COLO668 (cell line): ENCODE measurements at regions not wholly inside any gene's neighbourhood (a gene's known extent, or its start where the extent isn't known, plus 50 kb on each side); places are given as distances from the start of the nearest gene placed in this dataset.
A peak's percentile ranks its signal among the peaks of the same experiment; 100 is the strongest.

Source experiments
- DNase-seq: peaks from one replicate; lab custom pipeline; 2025; ENCODE audit not compliant: unreplicated experiment; lab: John Stamatoyannopoulos, UW

- no peak for DNase-seq
Observed at GRCh38 chr18:39007031-39007902, 1441.7 kb upstream of the CELF4 start.

DNA sequence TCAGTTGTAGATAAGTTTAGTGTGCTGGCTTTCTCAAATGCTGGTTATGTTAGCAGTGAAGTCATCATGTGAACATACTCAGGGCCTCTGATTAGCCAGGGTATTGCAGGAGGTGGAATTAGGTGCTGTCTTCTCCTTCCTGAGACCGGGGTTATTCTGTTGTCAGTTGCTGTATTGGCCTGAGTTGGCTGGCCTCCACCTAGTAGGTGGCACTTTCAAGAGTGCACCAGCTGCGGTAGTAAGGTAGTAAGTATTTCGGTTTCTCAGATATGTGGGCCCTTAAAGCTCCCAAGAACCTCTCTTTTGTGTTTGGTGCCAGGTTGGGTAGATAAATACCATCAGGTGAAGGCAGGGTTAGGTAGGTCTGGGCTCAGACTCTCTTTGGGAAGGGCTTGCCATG lies 1430.5 kb upstream of the CELF4 start:
- no peak for DNase-seq

DNA sequence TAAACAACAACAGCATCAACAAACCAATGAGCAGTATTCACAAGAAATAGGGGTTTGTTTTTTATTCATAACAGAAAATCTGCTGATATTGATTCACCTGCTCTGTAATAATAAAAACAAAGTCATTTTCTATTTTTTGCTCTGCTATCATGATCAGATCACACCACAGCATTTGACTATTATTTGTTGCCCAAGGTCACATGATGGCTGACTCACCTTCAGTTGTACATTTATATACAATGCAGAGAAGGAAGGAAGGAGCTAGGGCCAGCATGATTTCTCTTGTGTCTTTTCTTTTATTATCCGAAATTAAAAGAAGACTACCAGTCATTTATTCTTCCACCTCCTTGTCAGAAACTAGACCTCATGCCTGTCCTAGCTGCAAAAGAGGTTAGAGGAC lies 1427.7 kb upstream of the CELF4 start:
- no peak for DNase-seq

GRCh38 chr18:38984968-38985367 lies 1419.4 kb upstream of the CELF4 start:
- DNase-seq = no peak

- no peak for DNase-seq
Observed at GRCh38 chr18:38982072-38982471, 1416.5 kb upstream of the CELF4 start.

DNA sequence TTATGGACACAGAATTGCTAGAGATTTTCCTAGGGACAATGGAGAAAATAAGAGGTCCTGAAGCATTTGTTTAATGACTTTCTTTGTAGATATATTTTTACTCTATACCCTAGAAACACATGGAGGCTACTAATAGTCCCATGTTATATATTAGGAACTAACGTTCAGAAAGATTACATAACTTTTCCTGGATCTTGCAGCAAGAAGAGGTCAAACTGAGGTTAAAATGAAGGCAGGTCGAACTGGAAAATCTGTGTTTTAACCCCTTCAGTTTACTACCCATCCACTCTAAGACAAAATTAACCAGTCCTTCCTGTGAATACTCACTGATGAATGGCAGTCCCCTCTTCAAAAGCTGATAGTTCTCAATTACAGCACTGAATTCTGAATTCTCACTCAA lies 1415.8 kb upstream of the CELF4 start:
- no peak for DNase-seq

DNA sequence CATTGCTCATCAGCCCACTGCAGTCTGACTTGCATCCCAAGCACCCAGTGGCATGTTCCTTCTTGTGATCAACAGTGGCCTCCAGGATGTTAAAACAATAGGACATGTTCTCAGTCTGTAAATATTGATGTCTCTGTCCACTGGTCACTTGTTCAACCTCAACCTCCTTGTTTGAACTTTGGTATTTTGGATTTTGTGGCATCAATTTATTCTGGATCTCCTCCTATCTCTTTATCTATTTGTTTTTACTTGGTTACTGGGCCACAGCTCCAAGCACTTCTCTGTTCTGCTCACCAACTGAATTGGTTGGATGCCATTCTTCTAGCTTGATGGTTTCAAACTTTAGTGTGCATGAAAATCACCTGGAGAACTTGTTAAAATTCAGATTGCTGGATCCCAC lies 1414.8 kb upstream of the CELF4 start:
- DNase-seq = no peak

DNA sequence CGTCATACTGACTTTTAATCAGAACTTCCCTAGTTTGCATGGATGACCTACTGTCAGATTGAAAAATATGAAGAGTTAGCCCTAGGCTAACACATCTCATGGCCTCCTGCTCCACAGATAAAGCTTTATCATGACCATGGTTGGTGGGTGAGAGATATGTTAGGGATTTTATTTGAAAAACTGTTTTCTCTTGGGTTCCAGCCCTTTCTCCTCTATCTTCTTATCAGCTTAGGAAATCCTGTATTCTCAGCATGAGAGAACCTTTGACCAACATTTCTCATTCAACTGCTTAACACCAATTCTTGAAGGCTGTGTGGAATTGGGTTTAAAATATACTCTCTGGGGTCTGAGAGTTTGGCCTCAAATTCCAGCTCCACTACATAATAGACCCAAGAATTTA lies 1407.0 kb upstream of the CELF4 start:
- DNase-seq = no peak

GRCh38 chr18:38971881-38972280 lies 1406.3 kb upstream of the CELF4 start:
- DNase-seq = no peak

DNA sequence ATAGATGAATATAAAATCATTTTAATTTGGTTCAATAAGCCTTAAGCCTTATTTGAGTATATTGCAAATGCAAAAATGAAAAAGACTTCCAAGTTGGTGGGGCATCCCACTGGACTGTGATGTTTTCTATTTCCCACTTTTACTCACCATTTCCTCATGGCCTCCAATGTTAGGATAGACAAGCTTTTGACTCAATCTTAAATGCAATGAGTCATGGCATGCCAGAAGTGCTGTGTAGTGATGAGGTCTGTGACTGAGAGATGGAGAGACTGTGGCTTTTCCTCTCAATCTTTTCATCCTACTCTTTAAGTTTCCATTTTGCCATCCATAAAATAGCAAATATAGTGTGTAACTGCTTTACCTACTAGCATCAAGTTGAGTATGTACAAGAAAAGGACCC lies 1401.2 kb upstream of the CELF4 start:
- no peak for DNase-seq

DNA sequence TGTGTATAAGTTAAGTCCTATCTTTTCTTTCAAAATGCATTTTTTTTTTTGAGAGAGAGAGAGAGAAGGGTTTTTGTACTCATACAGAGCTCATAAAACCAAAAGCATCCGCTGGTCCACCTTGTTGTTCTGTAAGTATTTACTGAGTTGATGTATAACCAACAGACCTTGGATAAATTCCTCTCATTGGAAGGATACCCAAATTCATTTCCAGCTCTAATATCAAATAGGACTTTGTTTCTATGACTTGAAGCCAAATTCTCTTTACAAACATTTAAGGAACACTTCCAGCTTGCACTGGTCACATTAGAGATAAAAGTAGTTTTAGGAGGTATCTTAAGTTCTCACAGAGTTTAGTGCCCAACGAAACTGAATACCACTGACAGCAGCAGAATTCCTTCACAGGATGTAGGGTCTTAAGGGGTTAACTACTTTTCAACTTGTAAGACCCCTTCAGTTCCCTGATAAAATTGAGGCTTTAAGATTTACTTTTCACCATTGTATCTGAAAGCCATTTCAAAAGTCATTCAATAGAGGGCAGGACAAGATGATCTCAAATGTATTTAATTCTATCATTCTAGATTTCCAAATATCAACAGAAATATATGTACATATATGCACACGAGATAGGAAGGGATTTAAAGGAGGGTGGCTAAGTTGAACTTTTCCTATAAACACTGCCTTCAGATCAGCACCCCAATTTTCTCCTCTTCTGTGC lies 1398.5 kb upstream of the CELF4 start:
- no peak for DNase-seq

DNA sequence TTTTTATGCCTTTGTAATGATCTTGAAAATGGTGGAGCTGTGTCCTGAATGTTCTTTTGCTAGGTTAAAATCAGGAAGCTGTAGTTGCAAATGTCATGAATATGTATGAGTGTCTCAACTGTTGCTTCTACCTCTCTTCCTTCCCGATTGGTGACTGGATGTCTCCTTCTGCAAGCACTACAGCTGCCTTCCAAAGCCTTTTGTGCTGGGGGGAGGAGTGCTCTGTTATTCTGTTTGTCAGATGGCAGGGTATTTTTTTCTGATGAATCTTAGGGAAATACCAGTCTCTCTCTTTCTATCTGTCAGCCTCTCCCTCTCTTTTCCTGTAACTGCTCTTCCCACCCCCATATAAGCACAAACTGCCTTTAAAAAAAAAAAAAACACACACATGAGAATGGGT lies 1396.3 kb upstream of the CELF4 start:
- DNase-seq = peak; percentile 42

- DNase-seq = no peak
Observed at GRCh38 chr18:38957736-38958135, 1392.1 kb upstream of the CELF4 start.

GRCh38 chr18:38956068-38956467 lies 1390.5 kb upstream of the CELF4 start:
- DNase-seq = no peak

DNA sequence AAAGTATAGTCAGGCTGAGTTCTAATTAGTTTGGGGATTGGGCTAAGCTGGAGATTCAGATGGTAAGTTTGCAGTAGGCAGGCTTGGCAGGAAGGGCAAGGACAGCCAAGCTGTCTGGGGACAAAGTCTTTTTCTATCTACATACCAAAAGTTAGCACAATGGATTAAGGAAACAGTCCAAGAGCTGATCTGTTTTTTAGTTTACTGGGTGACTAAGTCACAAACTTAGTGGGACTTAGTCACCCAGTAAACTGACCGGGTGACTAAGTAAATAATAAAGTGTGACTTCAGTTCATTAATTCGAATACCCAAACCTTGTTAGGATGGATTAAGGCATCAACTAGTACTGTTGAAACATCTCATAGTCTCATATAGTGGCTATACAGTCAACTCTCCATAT lies 1386.0 kb upstream of the CELF4 start:
- DNase-seq = no peak

DNA sequence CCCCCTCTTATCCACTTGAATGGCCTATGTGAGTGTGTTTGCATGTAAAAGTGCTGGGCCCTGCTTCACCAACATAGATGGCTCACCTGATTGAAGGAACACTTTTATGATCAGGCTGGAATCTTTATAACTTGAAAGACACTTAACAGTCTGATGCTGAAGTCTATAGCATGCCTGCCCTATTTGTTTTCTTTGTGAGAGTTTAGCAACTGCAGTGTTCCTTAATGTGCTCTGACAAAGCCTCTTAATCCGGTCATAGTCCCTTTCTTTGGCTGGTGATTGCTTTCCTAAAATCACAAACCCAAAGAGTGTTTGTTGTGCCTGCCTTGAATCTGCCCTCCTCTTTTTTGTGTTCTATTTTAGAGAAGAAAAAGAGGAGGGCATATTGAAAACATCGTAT lies 1382.8 kb upstream of the CELF4 start:
- DNase-seq = no peak

- DNase-seq = no peak
Observed at GRCh38 chr18:38944446-38945024, 1378.9 kb upstream of the CELF4 start.

DNA sequence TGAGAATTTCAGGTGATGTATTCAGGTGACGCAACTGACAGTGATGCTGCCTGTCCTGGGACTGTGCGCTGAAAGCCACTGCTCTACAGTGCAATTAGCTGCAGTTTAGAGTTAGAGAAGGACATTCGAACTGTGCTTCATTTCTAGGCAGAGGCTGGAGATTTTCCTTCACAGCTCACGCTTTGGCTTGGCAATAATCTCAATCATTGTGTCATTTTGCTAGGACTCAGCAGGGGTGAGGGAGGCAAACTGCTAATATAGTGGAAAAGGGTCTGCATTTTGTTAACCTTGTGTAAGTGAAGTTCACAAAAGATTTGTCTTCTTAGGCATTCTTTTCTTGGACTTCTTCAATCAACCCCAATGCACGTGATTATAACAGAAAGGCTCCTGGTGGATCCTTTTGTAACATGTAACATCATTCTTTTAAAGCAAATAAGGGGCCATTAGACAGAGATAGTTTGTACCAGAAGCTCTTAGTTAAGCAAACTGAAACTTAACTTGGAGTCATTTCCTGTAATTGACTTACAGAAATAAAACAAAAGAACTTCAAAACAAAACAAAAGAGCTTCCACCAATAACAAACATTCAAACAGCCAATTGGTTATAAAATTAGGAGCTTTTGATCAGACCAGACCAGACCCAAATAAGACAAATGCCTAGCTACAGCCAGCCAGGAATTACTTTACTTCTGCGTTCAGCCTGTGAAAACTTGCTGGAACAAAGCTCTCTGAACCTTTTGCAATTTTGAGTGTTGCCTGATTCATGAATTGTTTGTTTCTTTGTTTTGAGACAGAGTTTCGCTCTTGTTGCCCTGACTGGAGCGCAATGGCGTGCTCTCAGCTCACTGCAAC lies 1376.3 kb upstream of the CELF4 start:
- DNase-seq = no peak

DNA sequence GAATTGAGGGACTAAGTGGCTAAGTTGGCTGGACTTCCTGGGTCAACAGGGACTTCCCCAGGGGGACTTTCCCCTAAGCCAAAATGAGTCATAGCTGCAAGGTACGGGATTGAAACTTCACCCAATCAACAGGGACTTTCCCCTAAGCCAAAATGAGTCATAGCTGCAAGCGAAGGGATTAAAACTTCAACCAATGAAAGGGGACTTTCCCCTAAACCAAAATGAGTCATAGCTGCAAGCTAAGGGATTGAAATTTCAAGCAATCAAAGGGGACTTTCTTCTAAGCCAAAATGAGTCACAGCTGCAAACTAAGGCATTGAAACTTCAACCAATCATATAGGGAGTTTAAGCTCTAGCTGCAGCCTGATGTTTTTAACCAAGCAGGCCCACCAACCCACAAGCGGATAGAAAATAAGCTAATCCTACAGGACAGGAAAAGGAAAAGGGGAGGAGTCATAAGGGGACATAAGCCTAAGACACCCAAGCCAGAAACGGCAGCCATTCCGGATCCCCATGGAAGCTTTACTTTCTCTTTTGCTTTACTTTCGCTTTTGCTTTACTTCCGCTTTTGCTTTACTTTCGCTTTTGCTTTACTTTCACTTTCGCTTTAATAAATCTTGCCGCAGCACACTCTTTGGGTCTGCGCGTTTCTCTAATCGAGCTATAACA lies 1375.4 kb upstream of the CELF4 start:
- DNase-seq = peak; percentile 18

DNA sequence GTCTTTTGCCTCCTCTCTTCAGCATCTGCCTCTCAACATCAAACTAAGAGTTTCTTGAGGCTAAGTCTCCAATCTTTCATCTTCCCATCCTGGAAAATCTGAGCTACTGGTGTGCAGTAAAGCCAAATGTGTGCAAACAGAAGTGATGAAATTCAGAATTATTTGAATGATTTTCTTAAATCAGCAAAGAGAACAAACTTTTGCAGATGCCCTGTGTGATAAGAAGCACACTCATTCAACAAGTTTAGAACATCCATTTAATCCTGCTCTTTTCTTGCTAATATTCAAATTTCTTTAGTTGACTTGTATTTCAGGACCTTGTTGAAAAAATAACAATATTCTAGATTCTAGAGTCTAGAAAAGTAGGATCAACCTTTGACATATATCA lies 1374.9 kb upstream of the CELF4 start:
- no peak for DNase-seq
